ENCODE measurements at regions not wholly inside any gene's neighbourhood (a gene's known extent, or its start where the extent isn't known, plus 50 kb on each side); places are given as distances from the start of the nearest gene placed in this dataset.
A peak's percentile ranks its signal among the peaks of the same experiment; 100 is the strongest.

DNA sequence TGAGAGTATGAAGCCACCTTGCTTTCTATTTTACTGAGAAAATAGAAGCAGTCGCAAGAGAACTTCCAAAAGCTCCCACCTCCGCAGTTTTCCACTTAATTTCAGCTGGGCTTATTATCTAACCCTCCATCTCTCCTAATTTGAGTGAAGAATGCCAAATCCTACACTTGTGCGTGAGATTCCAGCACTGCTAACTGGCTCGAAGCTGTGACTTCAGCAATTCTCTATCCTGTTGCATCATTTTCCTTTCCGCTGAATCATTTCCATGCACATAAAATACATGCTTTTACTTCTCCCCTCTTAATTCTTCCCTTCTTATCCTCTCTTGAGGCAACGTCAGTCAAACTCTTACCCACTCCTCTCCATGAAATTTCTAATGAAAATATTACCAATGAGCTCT, 189.5 kb downstream of the GASK1B start:
- peaks cover 2% of the 10 kb centered on the region for H3K4me1 Mint-ChIP-seq (ENCODE audit: low read depth, unreplicated experiment)
- no peak for DNase-seq
- no peaks in the 10 kb centered on the region for H3K36me3 Mint-ChIP-seq (ENCODE audit: unreplicated experiment)
- no peak overlapping the region for H3K27ac Mint-ChIP-seq (ENCODE audit: unreplicated experiment)
- TF ChIP-seq, protein P1, sequence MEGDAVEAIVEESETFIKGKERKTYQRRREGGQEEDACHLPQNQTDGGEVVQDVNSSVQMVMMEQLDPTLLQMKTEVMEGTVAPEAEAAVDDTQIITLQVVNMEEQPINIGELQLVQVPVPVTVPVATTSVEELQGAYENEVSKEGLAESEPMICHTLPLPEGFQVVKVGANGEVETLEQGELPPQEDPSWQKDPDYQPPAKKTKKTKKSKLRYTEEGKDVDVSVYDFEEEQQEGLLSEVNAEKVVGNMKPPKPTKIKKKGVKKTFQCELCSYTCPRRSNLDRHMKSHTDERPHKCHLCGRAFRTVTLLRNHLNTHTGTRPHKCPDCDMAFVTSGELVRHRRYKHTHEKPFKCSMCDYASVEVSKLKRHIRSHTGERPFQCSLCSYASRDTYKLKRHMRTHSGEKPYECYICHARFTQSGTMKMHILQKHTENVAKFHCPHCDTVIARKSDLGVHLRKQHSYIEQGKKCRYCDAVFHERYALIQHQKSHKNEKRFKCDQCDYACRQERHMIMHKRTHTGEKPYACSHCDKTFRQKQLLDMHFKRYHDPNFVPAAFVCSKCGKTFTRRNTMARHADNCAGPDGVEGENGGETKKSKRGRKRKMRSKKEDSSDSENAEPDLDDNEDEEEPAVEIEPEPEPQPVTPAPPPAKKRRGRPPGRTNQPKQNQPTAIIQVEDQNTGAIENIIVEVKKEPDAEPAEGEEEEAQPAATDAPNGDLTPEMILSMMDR (IDR thresholded peaks at IDR 0.05; ENCODE audit: partially characterized antibody, unreplicated experiment), result no peak
- no peaks in the 10 kb centered on the region for H3K9me3 Mint-ChIP-seq (ENCODE audit: unreplicated experiment)
- no peaks in the 10 kb centered on the region for H3K27me3 Mint-ChIP-seq (ENCODE audit: unreplicated experiment)
- H3K4me3 Mint-ChIP-seq (ENCODE audit: unreplicated experiment), result no peak overlapping the region

DNA sequence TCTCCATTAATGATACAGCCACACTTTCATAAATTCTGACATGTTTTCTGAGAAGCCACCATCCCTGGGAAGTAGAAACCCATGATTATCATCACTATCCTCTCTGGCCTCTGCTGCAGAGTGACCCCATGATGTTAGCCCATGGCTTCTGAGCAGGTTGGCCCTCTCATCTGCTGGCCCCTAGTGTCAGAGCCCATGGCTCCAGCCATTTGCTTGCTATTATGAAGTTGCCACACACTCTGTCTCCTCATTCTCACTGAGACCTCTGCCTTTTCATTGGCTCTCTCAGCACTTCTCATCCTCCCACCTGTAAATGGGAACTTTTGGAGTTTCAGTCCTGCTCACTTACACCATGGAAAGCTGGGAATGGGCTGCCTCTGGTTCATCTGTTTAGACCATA, 192.7 kb downstream of the GASK1B start:
- TF ChIP-seq, protein P1 (IDR thresholded peaks at IDR 0.05; ENCODE audit: partially characterized antibody, unreplicated experiment), result no peak
- peaks cover 2% of the 10 kb centered on the region for H3K4me1 Mint-ChIP-seq (ENCODE audit: low read depth, unreplicated experiment)
- DNase-seq, result no peak
- H3K27me3 Mint-ChIP-seq (ENCODE audit: unreplicated experiment), result no peaks in the 10 kb centered on the region
- no peaks in the 10 kb centered on the region for H3K9me3 Mint-ChIP-seq (ENCODE audit: unreplicated experiment)
- H3K4me3 Mint-ChIP-seq (ENCODE audit: unreplicated experiment), result no peak overlapping the region
- no peaks in the 10 kb centered on the region for H3K36me3 Mint-ChIP-seq (ENCODE audit: unreplicated experiment)
- H3K27ac Mint-ChIP-seq (ENCODE audit: unreplicated experiment), result no peak overlapping the region

DNA sequence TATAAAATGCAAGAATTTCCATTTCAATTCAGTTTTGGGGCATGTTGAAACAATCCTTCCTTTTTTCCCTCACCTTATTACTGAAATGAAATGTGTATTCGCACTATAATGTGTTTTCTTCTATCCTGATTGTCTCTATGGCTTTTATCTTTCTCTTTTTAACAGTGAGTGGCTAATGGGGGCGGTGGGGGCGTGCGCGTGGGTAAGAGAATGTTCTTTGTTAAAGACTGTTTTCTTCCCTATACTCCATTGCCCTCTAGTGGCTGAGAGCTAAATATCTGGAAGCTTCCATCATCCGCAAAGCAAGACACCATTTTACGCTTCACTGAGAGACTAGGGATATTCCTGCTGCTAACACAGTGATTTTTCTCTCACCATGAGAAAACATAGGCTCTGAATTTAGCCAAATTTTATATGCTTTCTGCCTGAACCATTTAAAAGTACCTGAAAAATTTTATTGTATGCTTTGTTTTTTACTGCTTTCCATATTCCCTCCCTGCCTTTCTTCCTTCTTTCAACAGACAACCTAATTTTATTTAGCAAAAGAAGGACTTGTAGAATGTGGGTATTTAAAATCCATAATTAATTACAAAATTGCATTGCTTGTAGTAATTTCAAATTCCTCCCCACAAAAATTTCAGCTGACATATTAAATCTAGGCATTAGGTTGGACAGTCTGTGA, 194.0 kb downstream of the GASK1B start:
- H3K27me3 Mint-ChIP-seq (ENCODE audit: unreplicated experiment), result no peaks in the 10 kb centered on the region
- no peaks in the 10 kb centered on the region for H3K9me3 Mint-ChIP-seq (ENCODE audit: unreplicated experiment)
- TF ChIP-seq, protein P1 (IDR thresholded peaks at IDR 0.05; ENCODE audit: partially characterized antibody, unreplicated experiment), result peak; percentile 84
- no peaks in the 10 kb centered on the region for H3K36me3 Mint-ChIP-seq (ENCODE audit: unreplicated experiment)
- no peak overlapping the region for H3K4me3 Mint-ChIP-seq (ENCODE audit: unreplicated experiment)
- peak; percentile 55 for DNase-seq
- H3K27ac Mint-ChIP-seq (ENCODE audit: unreplicated experiment), result no peak overlapping the region
- peaks cover 2% of the 10 kb centered on the region for H3K4me1 Mint-ChIP-seq (ENCODE audit: low read depth, unreplicated experiment)

GRCh38 chr4:157977086-157977485, 195.7 kb downstream of the GASK1B start:
- Mint-ChIP-seq H3K36me3 (ENCODE audit: unreplicated experiment) (no peaks in the 10 kb centered on the region), H3K4me3 (ENCODE audit: unreplicated experiment) (no peak overlapping the region), H3K27me3 (ENCODE audit: unreplicated experiment) (no peaks in the 10 kb centered on the region), H3K27ac (ENCODE audit: unreplicated experiment) (no peak overlapping the region), H3K4me1 (ENCODE audit: low read depth, unreplicated experiment) (peaks cover 2% of the 10 kb centered on the region), H3K9me3 (ENCODE audit: unreplicated experiment) (no peaks in the 10 kb centered on the region)
- TF ChIP-seq, protein P1 (IDR thresholded peaks at IDR 0.05; ENCODE audit: partially characterized antibody, unreplicated experiment), result no peak
- no peak for DNase-seq

GRCh38 chr4:157973297-157973696, 199.5 kb downstream of the GASK1B start:
- no peaks in the 10 kb centered on the region for H3K27me3 Mint-ChIP-seq (ENCODE audit: unreplicated experiment)
- no peak for DNase-seq
- no peak overlapping the region for H3K27ac Mint-ChIP-seq (ENCODE audit: unreplicated experiment)
- no peak overlapping the region for H3K4me3 Mint-ChIP-seq (ENCODE audit: unreplicated experiment)
- H3K4me1 Mint-ChIP-seq (ENCODE audit: low read depth, unreplicated experiment), result no peaks in the 10 kb centered on the region
- TF ChIP-seq, protein P1 (IDR thresholded peaks at IDR 0.05; ENCODE audit: partially characterized antibody, unreplicated experiment), result no peak
- H3K36me3 Mint-ChIP-seq (ENCODE audit: unreplicated experiment), result no peaks in the 10 kb centered on the region
- no peaks in the 10 kb centered on the region for H3K9me3 Mint-ChIP-seq (ENCODE audit: unreplicated experiment)

Data from glutamatergic neuron (in vitro differentiated cells).